HUES48 (cell line): ENCODE measurements at regions not wholly inside any gene's neighbourhood (a gene's known extent, or its start where the extent isn't known, plus 50 kb on each side); places are given as distances from the start of the nearest gene placed in this dataset.

Experiments used
- H3K27ac ChIP-seq: one replicate; pipeline ENCODE4 v1.7.0; 2013; ENCODE audit warnings: low read depth, low read length, inconsistent platforms
- H3K27me3 ChIP-seq: 2 replicates; pipeline ENCODE4 v1.6.1; 2013; ENCODE audit warnings: mild to moderate bottlenecking, low read length; ENCODE audit not compliant: control insufficient read depth, insufficient read depth
- H3K36me3 ChIP-seq: 2 replicates; pipeline ENCODE4 v1.6.1; 2013; ENCODE audit warnings: low read length; ENCODE audit not compliant: control insufficient read depth, insufficient read depth
- H3K4me1 ChIP-seq: 2 replicates; pipeline ENCODE4 v1.6.1; 2013; ENCODE audit warnings: mild to moderate bottlenecking, low read length; ENCODE audit not compliant: control insufficient read depth, insufficient read depth
- H3K4me3 ChIP-seq: 2 replicates; pipeline ENCODE4 v1.5.1; 2013; ENCODE audit warnings: mild to moderate bottlenecking, low read depth, low read length
- H3K9ac ChIP-seq: 2 replicates; pipeline ENCODE4 v1.6.1; 2013; ENCODE audit warnings: mild to moderate bottlenecking, low read depth, low read length, moderate library complexity
- H3K9me3 ChIP-seq: 2 replicates; pipeline ENCODE4 v1.6.1; 2013; ENCODE audit warnings: low read length; ENCODE audit not compliant: control insufficient read depth, insufficient read depth

- H3K9ac ChIP-seq: no peak overlapping the region
- no peak overlapping the region for H3K27ac ChIP-seq
- no peaks in the 10 kb centered on the region for H3K27me3 ChIP-seq
- no peaks in the 10 kb centered on the region for H3K4me1 ChIP-seq
- no peaks in the 10 kb centered on the region for H3K9me3 ChIP-seq
- no peak overlapping the region for H3K4me3 ChIP-seq
- no peaks in the 10 kb centered on the region for H3K36me3 ChIP-seq
Observed at GRCh38 chr16:55120408-55120807, 189.7 kb downstream of the IRX5 start.

GRCh38 chr16:55120826-55121225 is 190.2 kb downstream of the IRX5 start:
- no peaks in the 10 kb centered on the region for H3K9me3 ChIP-seq
- H3K4me1 ChIP-seq: no peaks in the 10 kb centered on the region
- H3K27ac ChIP-seq: no peak overlapping the region
- H3K36me3 ChIP-seq: no peaks in the 10 kb centered on the region
- H3K27me3 ChIP-seq: no peaks in the 10 kb centered on the region
- H3K9ac ChIP-seq: no peak overlapping the region
- H3K4me3 ChIP-seq: no peak overlapping the region

GRCh38 chr16:55123652-55124051 is 193.0 kb downstream of the IRX5 start:
- H3K9ac ChIP-seq: no peak overlapping the region
- H3K4me1 ChIP-seq: no peaks in the 10 kb centered on the region
- no peaks in the 10 kb centered on the region for H3K27me3 ChIP-seq
- H3K4me3 ChIP-seq: no peak overlapping the region
- no peaks in the 10 kb centered on the region for H3K9me3 ChIP-seq
- no peak overlapping the region for H3K27ac ChIP-seq
- H3K36me3 ChIP-seq: no peaks in the 10 kb centered on the region

GRCh38 chr16:55125818-55126385 is 195.2 kb downstream of the IRX5 start:
- Histone ChIP-seq H3K27ac (no peak overlapping the region), H3K9ac (no peak overlapping the region), H3K4me3 (no peak overlapping the region), H3K36me3 (no peaks in the 10 kb centered on the region), H3K9me3 (no peaks in the 10 kb centered on the region), H3K27me3 (no peaks in the 10 kb centered on the region), H3K4me1 (no peaks in the 10 kb centered on the region)

- no peaks in the 10 kb centered on the region for H3K9me3 ChIP-seq
- H3K36me3 ChIP-seq: no peaks in the 10 kb centered on the region
- no peak overlapping the region for H3K27ac ChIP-seq
- no peak overlapping the region for H3K9ac ChIP-seq
- H3K27me3 ChIP-seq: no peaks in the 10 kb centered on the region
- H3K4me1 ChIP-seq: no peaks in the 10 kb centered on the region
- H3K4me3 ChIP-seq: no peak overlapping the region
Observed at GRCh38 chr16:55126456-55126855, 195.8 kb downstream of the IRX5 start.

- no peak overlapping the region for H3K9ac ChIP-seq
- no peak overlapping the region for H3K4me3 ChIP-seq
- H3K4me1 ChIP-seq: peaks cover 3% of the 10 kb centered on the region; the same call in 1 of the 2 replicates
- no peaks in the 10 kb centered on the region for H3K36me3 ChIP-seq
- no peaks in the 10 kb centered on the region for H3K27me3 ChIP-seq
- H3K9me3 ChIP-seq: no peaks in the 10 kb centered on the region
- no peak overlapping the region for H3K27ac ChIP-seq
Observed at GRCh38 chr16:55130456-55130855, 193.5 kb upstream of the IRX6 start.

GRCh38 chr16:55130911-55131310 is 193.1 kb upstream of the IRX6 start:
- no peak overlapping the region for H3K4me3 ChIP-seq
- no peak overlapping the region for H3K27ac ChIP-seq
- H3K4me1 ChIP-seq: peaks cover 3% of the 10 kb centered on the region; the same call in 1 of the 2 replicates
- no peaks in the 10 kb centered on the region for H3K27me3 ChIP-seq
- H3K36me3 ChIP-seq: no peaks in the 10 kb centered on the region
- no peaks in the 10 kb centered on the region for H3K9me3 ChIP-seq
- no peak overlapping the region for H3K9ac ChIP-seq

- H3K4me3 ChIP-seq: no peak overlapping the region
- no peaks in the 10 kb centered on the region for H3K36me3 ChIP-seq
- no peaks in the 10 kb centered on the region for H3K27me3 ChIP-seq
- no peak overlapping the region for H3K27ac ChIP-seq
- peaks cover 3% of the 10 kb centered on the region; the same call in 1 of the 2 replicates for H3K4me1 ChIP-seq
- H3K9me3 ChIP-seq: no peaks in the 10 kb centered on the region
- no peak overlapping the region for H3K9ac ChIP-seq
Observed at GRCh38 chr16:55133654-55134053, 190.3 kb upstream of the IRX6 start.

- Histone ChIP-seq H3K36me3 (no peaks in the 10 kb centered on the region), H3K27ac (no peak overlapping the region), H3K9me3 (no peaks in the 10 kb centered on the region), H3K27me3 (no peaks in the 10 kb centered on the region), H3K4me1 (peaks cover 3% of the 10 kb centered on the region; the same call in 1 of the 2 replicates), H3K9ac (no peak overlapping the region), H3K4me3 (no peak overlapping the region)
Observed at GRCh38 chr16:55136356-55137150, 187.4 kb upstream of the IRX6 start.

- Histone ChIP-seq H3K9ac (no peak overlapping the region), H3K27ac (no peak overlapping the region), H3K4me1 (peaks cover 12% of the 10 kb centered on the region), H3K36me3 (no peaks in the 10 kb centered on the region), H3K27me3 (no peaks in the 10 kb centered on the region), H3K4me3 (no peak overlapping the region), H3K9me3 (no peaks in the 10 kb centered on the region)
Observed at GRCh38 chr16:55138298-55138697, 185.7 kb upstream of the IRX6 start.

- no peak overlapping the region for H3K9ac ChIP-seq
- H3K4me1 ChIP-seq: peaks cover 10% of the 10 kb centered on the region
- H3K4me3 ChIP-seq: no peak overlapping the region
- H3K9me3 ChIP-seq: no peaks in the 10 kb centered on the region
- no peaks in the 10 kb centered on the region for H3K27me3 ChIP-seq
- H3K36me3 ChIP-seq: no peaks in the 10 kb centered on the region
- H3K27ac ChIP-seq: no peak overlapping the region
Observed at GRCh38 chr16:55142405-55142804, 181.6 kb upstream of the IRX6 start.
